Mesenteric fat pad (tissue), 1 donor: ENCODE measurements at regions not wholly inside any gene's neighbourhood (a gene's known extent, or its start where the extent isn't known, plus 50 kb on each side); places are given as distances from the start of the nearest gene placed in this dataset.
A peak's percentile ranks its signal among the peaks of the same experiment; 100 is the strongest.

Experiments used
- DNase-seq: peaks from one replicate; pipeline ENCODE4 v3.0.0-alpha.2; 2020; ENCODE audit warnings: low spot score
- donor health status: DM: yes; HTN: yes; CAD: no.

GRCh38 chr6:40755046-40755681 lies 168.0 kb upstream of the LRFN2 start:
- DNase-seq: no peak

GRCh38 chr6:40754461-40755045 lies 167.4 kb upstream of the LRFN2 start:
- no peak for DNase-seq

- DNase-seq: no peak
Measured at GRCh38 chr6:40753675-40754448, 166.7 kb upstream of the LRFN2 start.

- DNase-seq: no peak
Measured at GRCh38 chr6:40753048-40753447, 165.9 kb upstream of the LRFN2 start.

- DNase-seq: no peak
Measured at GRCh38 chr6:40744835-40745234, 157.7 kb upstream of the LRFN2 start.

- DNase-seq: no peak
Measured at GRCh38 chr6:40743690-40744446, 156.7 kb upstream of the LRFN2 start.

GRCh38 chr6:40743226-40743625 lies 156.1 kb upstream of the LRFN2 start:
- no peak for DNase-seq

GRCh38 chr6:40740518-40740917 lies 153.4 kb upstream of the LRFN2 start:
- no peak for DNase-seq

GRCh38 chr6:40738551-40739193 lies 151.5 kb upstream of the LRFN2 start:
- no peak for DNase-seq

- DNase-seq: no peak
Measured at GRCh38 chr6:40735521-40735920, 148.4 kb upstream of the LRFN2 start.

- no peak for DNase-seq
Measured at GRCh38 chr6:40735121-40735520, 148.0 kb upstream of the LRFN2 start.

GRCh38 chr6:40734607-40735006 lies 147.4 kb upstream of the LRFN2 start:
- no peak for DNase-seq

- no peak for DNase-seq
Measured at GRCh38 chr6:40733770-40734396, 146.7 kb upstream of the LRFN2 start.

GRCh38 chr6:40733290-40733689 lies 146.1 kb upstream of the LRFN2 start:
- no peak for DNase-seq

GRCh38 chr6:40732878-40733277 lies 145.7 kb upstream of the LRFN2 start:
- DNase-seq: no peak

- DNase-seq: peak; percentile 35
Measured at GRCh38 chr6:40728643-40729042, 141.5 kb upstream of the LRFN2 start.

- DNase-seq: peak; percentile 9
Measured at GRCh38 chr6:40727271-40727670, 140.1 kb upstream of the LRFN2 start.

- DNase-seq: no peak
Measured at GRCh38 chr6:40726853-40727252, 139.7 kb upstream of the LRFN2 start.

- peak; percentile 60 for DNase-seq
Measured at GRCh38 chr6:40725390-40725789, 138.2 kb upstream of the LRFN2 start.

- DNase-seq: no peak
Measured at GRCh38 chr6:40724886-40725285, 137.7 kb upstream of the LRFN2 start.

GRCh38 chr6:40723967-40724366 lies 136.8 kb upstream of the LRFN2 start:
- DNase-seq: peak; percentile 8
